Epithelial cell of esophagus (primary cell): ENCODE measurements at regions not wholly inside any gene's neighbourhood (a gene's known extent, or its start where the extent isn't known, plus 50 kb on each side); places are given as distances from the start of the nearest gene placed in this dataset.

Experiments used
- DNase-seq: peaks from one replicate; pipeline ENCODE4 v3.0.0; 2010; ENCODE audit warnings: low read depth
- H3K4me3 ChIP-seq: 2 replicates; pipeline ENCODE4 v1.5.1; 2011; ENCODE audit warnings: mild to moderate bottlenecking, low read length, control low read depth
- TF ChIP-seq, protein P1 (sequence below): IDR thresholded peaks from 2 replicates; pipeline ENCODE4 v1.5.1; 2011; ENCODE audit warnings: low read depth, mild to moderate bottlenecking, low read length, control low read depth, inconsistent platforms; ENCODE audit not compliant: insufficient read depth; ENCODE audit errors: missing control alignments

DNA sequence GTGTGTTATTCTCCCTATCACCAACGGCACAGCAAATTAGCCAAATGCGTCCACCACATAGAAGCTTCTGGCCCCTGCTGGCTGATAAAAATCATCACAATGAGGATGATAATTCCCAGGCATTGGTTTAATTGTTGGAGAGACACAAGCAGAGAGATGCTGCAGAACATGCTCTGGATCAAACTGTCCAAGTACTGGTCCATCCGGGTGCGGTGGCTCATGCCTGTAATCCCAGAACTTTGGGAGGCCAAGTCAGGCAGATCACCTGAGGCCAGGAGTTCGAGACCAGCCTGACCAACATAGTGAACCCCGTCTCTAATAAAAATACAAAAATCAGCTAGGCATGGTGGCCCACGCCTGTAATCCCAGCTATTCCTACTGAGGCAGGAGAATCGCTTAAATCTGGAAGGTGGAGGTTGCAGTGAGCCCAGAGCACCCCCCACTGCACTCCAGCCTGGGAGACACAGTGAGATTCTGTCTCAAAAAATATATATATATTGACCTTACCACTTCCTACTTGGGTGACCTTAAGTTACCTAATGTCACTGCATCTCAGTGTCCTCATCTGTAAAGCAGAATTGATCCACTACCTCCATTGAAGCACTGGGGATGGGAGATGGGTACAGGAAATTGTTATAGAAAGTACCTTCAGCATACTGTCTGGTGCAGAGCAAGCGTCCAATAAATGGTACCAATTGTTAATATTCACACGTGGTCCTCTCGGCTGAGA is 83.7 kb upstream of the EGLN3 start:
- no peak overlapping the region for H3K4me3 ChIP-seq
- TF ChIP-seq, protein P1, sequence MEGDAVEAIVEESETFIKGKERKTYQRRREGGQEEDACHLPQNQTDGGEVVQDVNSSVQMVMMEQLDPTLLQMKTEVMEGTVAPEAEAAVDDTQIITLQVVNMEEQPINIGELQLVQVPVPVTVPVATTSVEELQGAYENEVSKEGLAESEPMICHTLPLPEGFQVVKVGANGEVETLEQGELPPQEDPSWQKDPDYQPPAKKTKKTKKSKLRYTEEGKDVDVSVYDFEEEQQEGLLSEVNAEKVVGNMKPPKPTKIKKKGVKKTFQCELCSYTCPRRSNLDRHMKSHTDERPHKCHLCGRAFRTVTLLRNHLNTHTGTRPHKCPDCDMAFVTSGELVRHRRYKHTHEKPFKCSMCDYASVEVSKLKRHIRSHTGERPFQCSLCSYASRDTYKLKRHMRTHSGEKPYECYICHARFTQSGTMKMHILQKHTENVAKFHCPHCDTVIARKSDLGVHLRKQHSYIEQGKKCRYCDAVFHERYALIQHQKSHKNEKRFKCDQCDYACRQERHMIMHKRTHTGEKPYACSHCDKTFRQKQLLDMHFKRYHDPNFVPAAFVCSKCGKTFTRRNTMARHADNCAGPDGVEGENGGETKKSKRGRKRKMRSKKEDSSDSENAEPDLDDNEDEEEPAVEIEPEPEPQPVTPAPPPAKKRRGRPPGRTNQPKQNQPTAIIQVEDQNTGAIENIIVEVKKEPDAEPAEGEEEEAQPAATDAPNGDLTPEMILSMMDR = no peak
- DNase-seq = no peak

DNA sequence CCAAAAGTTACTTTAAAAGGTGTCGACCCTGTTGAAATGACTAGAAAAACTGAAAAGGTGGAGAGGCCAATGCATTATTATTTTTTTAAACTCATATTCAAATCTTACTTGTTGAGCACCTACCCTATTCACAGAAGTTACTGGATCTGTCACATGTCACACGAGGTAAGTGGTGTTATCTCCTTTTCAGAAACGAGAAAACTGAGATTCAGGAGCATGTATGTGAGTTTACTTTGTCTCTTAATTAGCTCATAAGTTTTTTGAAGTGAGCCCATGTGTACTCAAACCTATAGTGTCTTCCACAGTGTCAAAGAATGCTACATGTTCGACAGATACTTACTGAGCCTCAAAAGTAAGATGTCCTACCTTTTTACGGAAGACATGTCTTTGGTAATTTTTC is 81.8 kb upstream of the EGLN3 start:
- H3K4me3 ChIP-seq = no peak overlapping the region
- TF ChIP-seq, protein P1 = no peak

DNA sequence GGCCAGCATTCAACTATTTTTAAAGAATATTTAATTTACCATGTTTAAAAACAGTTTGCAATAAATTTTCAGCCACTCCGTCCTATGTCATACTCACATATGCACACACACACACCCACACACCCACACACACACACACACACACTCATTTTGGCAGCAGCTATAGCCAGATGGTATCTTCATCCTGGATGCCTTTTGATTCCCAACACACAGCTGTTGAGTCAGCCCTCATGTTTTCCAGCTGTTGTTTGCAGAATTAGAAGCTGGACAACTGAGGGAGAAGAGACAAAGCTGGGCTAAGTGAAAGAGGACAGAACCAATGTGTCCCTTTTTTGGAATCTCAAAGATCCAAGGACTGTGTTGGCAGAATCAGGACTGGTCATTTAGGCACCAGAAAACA is 80.0 kb upstream of the EGLN3 start:
- no peak for DNase-seq
- no peak overlapping the region for H3K4me3 ChIP-seq
- TF ChIP-seq, protein P1 = no peak

More for the DNA sequence above, 81.8 kb upstream of the EGLN3 start:
- no peak for DNase-seq

DNA sequence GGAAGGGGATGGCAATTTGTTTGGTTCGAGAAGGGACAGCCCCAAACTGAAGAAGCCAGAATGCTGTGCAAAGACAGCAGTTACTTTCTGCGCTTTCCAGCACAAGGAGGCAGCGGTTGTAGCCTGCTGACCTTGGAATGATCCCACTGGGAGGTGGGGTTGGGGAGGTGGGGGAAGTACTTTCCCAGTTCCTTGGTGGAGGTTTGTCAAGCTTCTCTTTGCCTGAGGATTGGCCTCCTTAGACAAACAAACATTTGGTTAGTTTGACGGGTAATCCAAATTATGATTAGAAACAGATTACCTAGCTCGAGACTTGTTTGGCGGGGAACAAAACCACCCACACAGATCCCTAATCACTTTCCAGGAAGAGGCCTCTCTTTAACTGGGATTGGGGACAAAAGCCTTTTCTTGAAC is 79.1 kb upstream of the EGLN3 start:
- DNase-seq = no peak
- TF ChIP-seq, protein P1 = no peak
- no peak overlapping the region for H3K4me3 ChIP-seq

DNA sequence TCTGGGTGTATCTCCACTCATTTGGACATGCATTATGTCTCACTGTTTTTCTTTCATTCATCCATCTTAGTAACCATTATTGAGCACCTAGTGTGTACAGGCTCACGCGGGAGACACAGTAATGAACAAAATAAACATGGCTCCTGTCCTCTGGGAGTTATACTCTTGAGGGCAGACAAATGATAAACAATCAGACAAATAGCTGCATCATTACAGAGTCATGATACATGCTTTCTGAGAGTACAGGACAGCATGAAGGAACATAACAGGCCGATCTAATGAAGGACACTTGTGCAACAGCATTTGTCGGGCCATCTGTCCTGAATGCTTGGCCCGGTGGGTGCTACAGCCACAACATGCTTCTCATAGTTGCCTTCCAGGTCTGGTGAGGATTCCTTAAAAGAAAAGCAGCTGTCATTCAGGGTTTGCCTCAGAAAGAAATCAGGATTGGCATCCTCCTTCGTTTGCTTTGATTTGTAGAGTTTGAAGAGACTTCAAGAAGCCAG is 77.2 kb upstream of the EGLN3 start:
- TF ChIP-seq, protein P1 = no peak
- DNase-seq = no peak

DNA sequence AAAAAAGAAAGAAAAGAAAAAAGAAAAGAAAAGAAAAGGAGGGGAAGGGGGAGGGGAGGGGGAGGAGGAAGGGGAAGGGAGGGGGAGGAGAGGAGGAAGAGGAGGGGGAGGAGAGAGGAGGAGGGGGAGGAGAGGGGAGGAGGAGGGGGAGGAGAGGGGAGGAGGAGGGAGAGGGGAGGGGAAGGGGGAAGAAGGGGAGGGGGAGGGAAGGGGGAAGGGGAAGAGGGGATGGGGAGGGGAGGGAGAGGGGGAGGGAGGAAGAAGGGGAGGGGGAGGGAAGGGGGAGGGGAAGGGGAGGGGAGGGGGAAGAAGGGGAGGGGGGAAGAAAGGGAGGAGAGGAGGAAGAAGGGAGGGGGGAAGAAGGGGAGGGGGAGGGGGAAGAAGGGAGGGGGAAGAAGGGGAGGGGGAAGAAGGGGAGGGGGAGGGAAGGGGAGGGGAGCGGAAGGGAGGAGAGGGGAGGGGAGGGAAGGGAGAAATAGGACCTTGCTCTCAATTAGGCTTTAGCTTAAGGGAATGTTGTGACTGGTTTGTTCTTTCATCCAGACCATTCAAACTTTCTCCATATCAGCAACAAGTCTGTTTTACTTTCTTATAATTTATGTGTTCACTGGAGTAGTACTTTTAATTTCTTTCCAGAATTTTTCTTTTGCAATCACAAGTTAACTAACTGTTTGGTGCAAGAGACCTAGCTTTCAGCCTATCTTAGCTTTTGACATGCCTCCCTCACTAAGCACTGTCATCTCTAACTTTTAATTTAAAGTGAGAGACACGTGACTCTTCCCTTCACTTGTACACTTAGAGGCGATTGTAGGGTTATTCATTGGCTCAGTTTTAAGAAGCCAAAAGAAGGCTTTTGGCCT is 76.5 kb upstream of the EGLN3 start:
- no peak for DNase-seq
- TF ChIP-seq, protein P1 = no peak
- H3K4me3 ChIP-seq = no peak overlapping the region

More for the DNA sequence above, 77.2 kb upstream of the EGLN3 start:
- no peak overlapping the region for H3K4me3 ChIP-seq
